ENCODE measurements at regions not wholly inside any gene's neighbourhood (a gene's known extent, or its start where the extent isn't known, plus 50 kb on each side); places are given as distances from the start of the nearest gene placed in this dataset.
"Not testable (repeated sequence)": the region's sequence is repeated elsewhere in the genome, so short reads cannot be mapped to it uniquely, and the experiment has no call there.

DNA sequence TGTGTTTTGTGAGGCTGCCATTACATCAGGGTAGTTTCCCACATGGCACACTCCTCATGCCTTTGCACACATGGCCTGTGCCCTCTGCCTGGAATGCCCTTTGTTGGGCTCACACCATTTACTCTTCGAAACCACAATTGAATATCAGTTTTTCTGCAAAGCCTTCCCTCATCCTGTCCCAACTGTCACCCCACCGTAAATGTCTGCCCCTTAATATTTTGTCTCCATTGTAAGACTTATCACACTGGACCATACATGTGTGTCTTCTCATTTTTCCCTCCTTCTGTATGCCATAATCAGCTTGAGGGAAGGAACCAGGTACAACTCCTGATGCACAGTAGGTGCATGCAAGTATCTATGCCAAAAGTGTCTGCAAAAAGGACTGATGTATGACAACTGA, 62.7 kb upstream of the TMEM252 start:
- WGBS, 2 donors: 75 to 88% methylated on average over 2 of the region's 2 CpGs
- Histone ChIP-seq H3K9me3 (no peaks in the 10 kb centered on the region), H3K36me3 (replicated peaks in 1 of 2; ENCODE audit: insufficient read depth in 1 of 2, low read depth in 2 of 2) (no peaks in the 10 kb centered on the region), H3K27me3 (no peaks in the 10 kb centered on the region), H3K4me1 (no peaks in the 10 kb centered on the region), H3K4me3 (no peak overlapping the region), H3K27ac (no peak overlapping the region)
- no peak for DNase-seq
- ATAC-seq: no peak
- TF ChIP-seq, protein P1, sequence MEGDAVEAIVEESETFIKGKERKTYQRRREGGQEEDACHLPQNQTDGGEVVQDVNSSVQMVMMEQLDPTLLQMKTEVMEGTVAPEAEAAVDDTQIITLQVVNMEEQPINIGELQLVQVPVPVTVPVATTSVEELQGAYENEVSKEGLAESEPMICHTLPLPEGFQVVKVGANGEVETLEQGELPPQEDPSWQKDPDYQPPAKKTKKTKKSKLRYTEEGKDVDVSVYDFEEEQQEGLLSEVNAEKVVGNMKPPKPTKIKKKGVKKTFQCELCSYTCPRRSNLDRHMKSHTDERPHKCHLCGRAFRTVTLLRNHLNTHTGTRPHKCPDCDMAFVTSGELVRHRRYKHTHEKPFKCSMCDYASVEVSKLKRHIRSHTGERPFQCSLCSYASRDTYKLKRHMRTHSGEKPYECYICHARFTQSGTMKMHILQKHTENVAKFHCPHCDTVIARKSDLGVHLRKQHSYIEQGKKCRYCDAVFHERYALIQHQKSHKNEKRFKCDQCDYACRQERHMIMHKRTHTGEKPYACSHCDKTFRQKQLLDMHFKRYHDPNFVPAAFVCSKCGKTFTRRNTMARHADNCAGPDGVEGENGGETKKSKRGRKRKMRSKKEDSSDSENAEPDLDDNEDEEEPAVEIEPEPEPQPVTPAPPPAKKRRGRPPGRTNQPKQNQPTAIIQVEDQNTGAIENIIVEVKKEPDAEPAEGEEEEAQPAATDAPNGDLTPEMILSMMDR (IDR thresholded peaks at IDR 0.05): no peak
- no peak for TF ChIP-seq POLR2A (IDR thresholded peaks at IDR 0.05)
- intact Hi-C loops (cut with DNase I): no loop called here

DNA sequence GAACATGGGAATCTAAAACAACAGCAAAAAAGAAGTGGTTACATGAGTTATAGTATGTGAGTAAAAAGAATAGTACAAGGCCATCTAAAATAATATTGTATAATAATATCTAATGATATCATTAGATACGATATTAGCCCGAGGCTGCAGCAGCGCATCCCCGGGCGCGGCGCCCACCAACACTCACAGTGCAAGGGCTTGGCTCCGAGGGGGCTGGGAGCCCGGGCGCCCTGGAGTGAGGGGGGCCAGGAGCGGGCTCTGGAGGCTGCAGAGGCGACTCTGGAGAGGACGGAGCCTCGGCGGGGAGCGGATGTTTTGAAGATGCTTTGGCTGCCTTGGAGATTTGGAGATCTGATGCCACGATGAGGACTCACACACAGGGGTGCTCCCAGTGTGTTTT, 68.1 kb upstream of the TMEM252 start:
- no peak for DNase-seq
- H3K9me3 ChIP-seq: no peaks in the 10 kb centered on the region
- no peaks in the 10 kb centered on the region for H3K4me1 ChIP-seq
- H3K4me3 ChIP-seq: no peak overlapping the region
- no peak for ATAC-seq
- no peak overlapping the region for H3K27ac ChIP-seq
- intact Hi-C loops (cut with DNase I): no loop called here
- WGBS, 2 donors: 77 to 80% methylated on average over 17 of the region's 17 CpGs
- TF ChIP-seq, protein P1 (IDR thresholded peaks at IDR 0.05): no peak
- no peak for TF ChIP-seq POLR2A (IDR thresholded peaks at IDR 0.05)
- H3K36me3 ChIP-seq (replicated peaks in 1 of 2; ENCODE audit: insufficient read depth in 1 of 2, low read depth in 2 of 2): no peaks in the 10 kb centered on the region
- H3K27me3 ChIP-seq: no peaks in the 10 kb centered on the region

DNA sequence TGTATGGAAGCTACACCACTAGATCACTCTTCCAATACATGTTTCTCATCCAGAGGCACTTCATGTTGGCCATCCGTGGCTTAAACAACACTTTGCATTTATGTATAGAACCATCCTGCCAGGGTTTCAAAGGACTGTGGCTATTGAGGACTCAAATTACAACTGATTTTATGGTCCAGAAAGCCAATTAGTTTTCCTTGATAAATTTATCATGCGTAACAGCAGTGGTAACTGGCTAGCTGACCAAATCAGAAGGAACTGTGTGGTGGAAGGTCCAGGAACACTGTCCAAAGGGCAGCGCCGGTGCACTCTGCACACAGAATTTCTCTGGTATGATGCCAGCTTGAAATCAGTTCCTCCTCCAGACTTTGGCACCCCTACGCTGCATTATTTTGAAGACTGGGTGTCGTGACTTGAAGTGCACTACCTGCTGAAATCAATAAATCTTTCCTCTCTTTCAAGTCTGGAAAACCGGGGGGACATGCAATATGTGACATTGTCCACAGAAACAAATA, 69.3 kb upstream of the TMEM252 start:
- no peak for ATAC-seq
- H3K9me3 ChIP-seq: no peaks in the 10 kb centered on the region
- no peaks in the 10 kb centered on the region for H3K36me3 ChIP-seq (replicated peaks in 1 of 2; ENCODE audit: insufficient read depth in 1 of 2, low read depth in 2 of 2)
- H3K4me3 ChIP-seq: no peak overlapping the region
- H3K4me1 ChIP-seq: no peaks in the 10 kb centered on the region
- peak in 1 of 4 donors; percentile 36 for DNase-seq
- TF ChIP-seq POLR2A (IDR thresholded peaks at IDR 0.05): no peak
- TF ChIP-seq, protein P1 (IDR thresholded peaks at IDR 0.05): no peak
- intact Hi-C loops (cut with DNase I): loop anchor here (10.0 kb wide), 1 partner anchor 75 kb away; no protein-coding TSS in a partner anchor
- no peaks in the 10 kb centered on the region for H3K27me3 ChIP-seq
- WGBS, 2 donors: 40 to 43% methylated on average over 6 to 7 of the region's 7 CpGs
- no peak overlapping the region for H3K27ac ChIP-seq

DNA sequence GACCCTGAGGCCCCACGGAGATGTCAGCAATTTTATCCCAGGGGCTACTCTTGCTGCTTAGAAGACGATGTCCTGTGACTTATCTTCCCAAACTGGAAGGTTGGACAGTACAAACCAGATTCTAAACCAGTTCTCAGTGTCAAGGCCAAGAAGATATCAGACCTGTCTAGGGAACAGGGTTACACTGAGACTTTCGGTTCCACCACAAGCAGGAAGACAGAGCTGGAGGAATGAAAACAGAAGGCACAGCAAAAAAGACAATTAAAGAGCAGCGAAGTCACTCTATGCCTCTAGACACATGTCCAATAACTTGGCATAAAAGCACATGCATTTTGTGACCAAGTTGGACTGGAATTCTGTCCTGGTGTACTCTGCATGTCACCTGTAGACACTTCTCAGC, 73.4 kb upstream of the TMEM252 start:
- ATAC-seq (no peak), DNase-seq (no peak)
- no peaks in the 10 kb centered on the region for H3K27me3 ChIP-seq
- no peaks in the 10 kb centered on the region for H3K9me3 ChIP-seq
- H3K27ac ChIP-seq: no peak overlapping the region
- no peaks in the 10 kb centered on the region for H3K4me1 ChIP-seq
- H3K4me3 ChIP-seq: no peak overlapping the region
- TF ChIP-seq POLR2A (IDR thresholded peaks at IDR 0.05): no peak
- TF ChIP-seq, protein P1 (IDR thresholded peaks at IDR 0.05): no peak
- intact Hi-C loops (cut with DNase I): loop anchor here (10.0 kb wide), 1 partner anchor 71 kb away; no protein-coding TSS in a partner anchor
- WGBS, 2 donors: 78 to 81% methylated on average over 4 of the region's 4 CpGs
- H3K36me3 ChIP-seq (replicated peaks in 1 of 2; ENCODE audit: insufficient read depth in 1 of 2, low read depth in 2 of 2): no peaks in the 10 kb centered on the region

DNA sequence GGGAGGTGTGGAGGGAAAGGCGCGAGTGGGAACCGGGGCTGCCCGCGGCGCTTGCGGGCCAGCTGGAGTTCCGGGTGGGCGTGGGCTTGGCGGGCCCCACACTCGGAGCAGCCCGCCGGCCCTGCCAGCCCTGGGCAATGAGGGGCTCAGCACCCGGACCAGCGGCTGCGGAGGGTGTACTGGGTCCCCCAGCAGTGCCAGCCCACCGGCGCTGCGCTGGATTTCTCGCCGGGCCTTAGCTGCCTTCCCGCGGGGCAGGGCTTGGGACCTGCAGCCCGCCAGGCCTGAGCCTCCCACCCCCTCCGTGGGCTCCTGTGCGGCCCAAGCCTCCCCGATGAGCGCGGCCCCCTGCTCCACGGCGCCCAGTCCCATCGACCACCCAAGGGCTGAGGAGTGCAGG, 76.3 kb upstream of the TMEM252 start:
- not testable (repeated sequence) for DNase-seq; H3K36me3 ChIP-seq (replicated peaks in 1 of 2; ENCODE audit: insufficient read depth in 1 of 2, low read depth in 2 of 2); H3K4me3 ChIP-seq; H3K9me3 ChIP-seq; H3K27ac ChIP-seq; H3K27me3 ChIP-seq; ATAC-seq; H3K4me1 ChIP-seq
- intact Hi-C loops (cut with DNase I): loop anchor here (10.0 kb wide), 1 partner anchor 68 kb away; no protein-coding TSS in a partner anchor
- 95 to 100% methylated on average over 4 to 14 of the region's 32 CpGs for WGBS, 2 donors

Measured in body of pancreas (tissue), 4 donors.